ENCODE measurements at regions not wholly inside any gene's neighbourhood (a gene's known extent, or its start where the extent isn't known, plus 50 kb on each side); places are given as distances from the start of the nearest gene placed in this dataset.

GRCh38 chr13:103694033-103694432 lies 627.8 kb upstream of the SLC10A2 start:
- TF ChIP-seq CTCF (IDR thresholded peaks at IDR 0.05), result no peak
- Histone ChIP-seq H3K27me3 (ENCODE audit: low read depth) (no peaks in the 10 kb centered on the region), H3K4me3 (no peak overlapping the region), H3K4me1 (no peaks in the 10 kb centered on the region), H3K27ac (no peak overlapping the region), H3K36me3 (no peaks in the 10 kb centered on the region), H3K9me3 (no peaks in the 10 kb centered on the region)
- intact Hi-C loops (cut with DNase I), result no loop called here
- ATAC-seq (no peak), DNase-seq (no peak)

GRCh38 chr13:103692442-103692841 lies 626.2 kb upstream of the SLC10A2 start:
- no peaks in the 10 kb centered on the region for H3K4me1 ChIP-seq
- no peak for TF ChIP-seq CTCF (IDR thresholded peaks at IDR 0.05)
- no peaks in the 10 kb centered on the region for H3K36me3 ChIP-seq
- H3K27ac ChIP-seq, result no peak overlapping the region
- DNase-seq (no peak), ATAC-seq (no peak)
- H3K4me3 ChIP-seq, result no peak overlapping the region
- H3K9me3 ChIP-seq, result no peaks in the 10 kb centered on the region
- intact Hi-C loops (cut with DNase I), result no loop called here
- no peaks in the 10 kb centered on the region for H3K27me3 ChIP-seq (ENCODE audit: low read depth)

- no peaks in the 10 kb centered on the region for H3K4me1 ChIP-seq
- ATAC-seq, result no peak
Measured at GRCh38 chr13:103676329-103676728, 610.1 kb upstream of the SLC10A2 start.

GRCh38 chr13:103671547-103671946 lies 605.3 kb upstream of the SLC10A2 start:
- ATAC-seq (no peak), DNase-seq (no peak)
- intact Hi-C loops (cut with DNase I), result no loop called here
- no peak overlapping the region for H3K27ac ChIP-seq
- no peaks in the 10 kb centered on the region for H3K9me3 ChIP-seq
- no peaks in the 10 kb centered on the region for H3K4me1 ChIP-seq
- no peaks in the 10 kb centered on the region for H3K36me3 ChIP-seq
- no peaks in the 10 kb centered on the region for H3K27me3 ChIP-seq (ENCODE audit: low read depth)
- no peak overlapping the region for H3K4me3 ChIP-seq
- TF ChIP-seq CTCF (IDR thresholded peaks at IDR 0.05), result no peak

More at GRCh38 chr13:103676329-103676728, 610.1 kb upstream of the SLC10A2 start:
- H3K4me3 ChIP-seq, result no peak overlapping the region
- no peaks in the 10 kb centered on the region for H3K36me3 ChIP-seq
- no peaks in the 10 kb centered on the region for H3K27me3 ChIP-seq (ENCODE audit: low read depth)
- no peaks in the 10 kb centered on the region for H3K9me3 ChIP-seq
- H3K27ac ChIP-seq, result no peak overlapping the region
- DNase-seq, result no peak
- TF ChIP-seq CTCF (IDR thresholded peaks at IDR 0.05), result no peak
- intact Hi-C loops (cut with DNase I), result no loop called here

GRCh38 chr13:103663996-103664395 lies 597.8 kb upstream of the SLC10A2 start:
- no peak for TF ChIP-seq CTCF (IDR thresholded peaks at IDR 0.05)
- Histone ChIP-seq H3K9me3 (no peaks in the 10 kb centered on the region), H3K4me3 (no peak overlapping the region), H3K4me1 (no peaks in the 10 kb centered on the region), H3K36me3 (no peaks in the 10 kb centered on the region), H3K27ac (no peak overlapping the region), H3K27me3 (ENCODE audit: low read depth) (no peaks in the 10 kb centered on the region)
- intact Hi-C loops (cut with DNase I), result no loop called here
- ATAC-seq (no peak), DNase-seq (no peak)

- H3K4me3 ChIP-seq, result no peak overlapping the region
- H3K27ac ChIP-seq, result no peak overlapping the region
- DNase-seq (no peak), ATAC-seq (no peak)
- no peaks in the 10 kb centered on the region for H3K9me3 ChIP-seq
- intact Hi-C loops (cut with DNase I), result no loop called here
- TF ChIP-seq CTCF (IDR thresholded peaks at IDR 0.05), result no peak
- H3K4me1 ChIP-seq, result no peaks in the 10 kb centered on the region
- no peaks in the 10 kb centered on the region for H3K27me3 ChIP-seq (ENCODE audit: low read depth)
- no peaks in the 10 kb centered on the region for H3K36me3 ChIP-seq
Measured at GRCh38 chr13:103656311-103656710, 590.1 kb upstream of the SLC10A2 start.
